Activated naive CD4-positive, alpha-beta T cell treated with anti-CD3 and anti-CD28 coated beads, Interleukin-2, amount 50 U/mL, for 72 hours (primary cell): ENCODE measurements at regions not wholly inside any gene's neighbourhood (a gene's known extent, or its start where the extent isn't known, plus 50 kb on each side); places are given as distances from the start of the nearest gene placed in this dataset.
"Not testable (repeated sequence)": the region's sequence is repeated elsewhere in the genome, so short reads cannot be mapped to it uniquely, and the experiment has no call there.

Experiments used
- ATAC-seq, 2 donors: fragments of 150-1000 bp; cut with Tn5 transposase; 2 replicates each; pipeline ENCODE4 v1.10.0; 2021; ENCODE audit warnings: mild to moderate bottlenecking in 2 of 2, moderate library complexity in 2 of 2
- DNase-seq, 2 donors: peaks; one replicate each; pipeline ENCODE4 v3.0.0; 2021 to 2022; ENCODE audit warnings: low spot score in 2 of 2
- H3K27ac Mint-ChIP-seq, 2 donors: one replicate each; pipeline ENCODE4 v1.8.0; 2022; ENCODE audit warnings: mild to moderate bottlenecking in 2 of 2, mixed read lengths in 2 of 2
- H3K36me3 Mint-ChIP-seq, 2 donors: one replicate each; pipeline ENCODE4 v1.8.0; 2022; ENCODE audit warnings: mixed read lengths in 2 of 2
- H3K9me3 Mint-ChIP-seq, 2 donors: one replicate each; pipeline ENCODE4 v1.8.0; 2022; ENCODE audit warnings: mixed read lengths in 2 of 2

DNA sequence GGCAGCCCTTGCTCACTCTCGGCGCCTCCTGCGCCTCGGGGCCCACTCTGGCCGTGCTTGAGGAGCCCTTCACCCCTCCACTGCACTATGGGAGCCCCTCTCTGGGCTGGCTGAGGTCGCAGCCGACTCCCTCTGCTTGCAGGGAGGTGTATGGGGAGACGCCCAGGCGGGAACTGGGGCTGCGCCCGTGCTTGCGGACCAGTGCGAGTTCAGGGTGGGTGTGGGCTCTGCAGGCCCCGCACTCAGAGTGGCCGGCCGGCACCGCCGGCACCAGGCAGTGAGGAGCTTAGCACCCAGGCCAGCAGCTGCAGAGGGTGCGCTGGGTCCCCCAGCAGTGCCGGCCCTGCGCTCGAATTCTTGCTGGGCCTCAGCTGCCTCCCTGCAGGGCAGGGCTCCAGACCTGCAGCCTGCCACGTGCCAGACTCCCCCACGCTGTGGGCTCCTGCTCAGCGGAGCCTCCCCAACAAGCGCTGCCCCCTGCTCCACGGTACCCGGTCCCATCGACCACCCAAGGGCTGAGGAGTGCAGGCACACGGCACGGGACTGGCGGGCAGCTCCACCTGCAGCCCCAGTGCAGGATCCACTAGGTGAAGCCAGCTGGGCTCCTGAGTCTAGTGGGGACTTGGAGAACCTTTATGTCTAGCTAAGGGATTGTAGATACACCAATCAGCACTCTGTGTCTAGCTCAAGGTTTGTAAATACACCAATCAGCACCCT lies 54.0 kb upstream of the WWC2 start:
- H3K27ac Mint-ChIP-seq, DNase-seq, ATAC-seq, H3K9me3 Mint-ChIP-seq, H3K36me3 Mint-ChIP-seq: not testable (repeated sequence)

DNA sequence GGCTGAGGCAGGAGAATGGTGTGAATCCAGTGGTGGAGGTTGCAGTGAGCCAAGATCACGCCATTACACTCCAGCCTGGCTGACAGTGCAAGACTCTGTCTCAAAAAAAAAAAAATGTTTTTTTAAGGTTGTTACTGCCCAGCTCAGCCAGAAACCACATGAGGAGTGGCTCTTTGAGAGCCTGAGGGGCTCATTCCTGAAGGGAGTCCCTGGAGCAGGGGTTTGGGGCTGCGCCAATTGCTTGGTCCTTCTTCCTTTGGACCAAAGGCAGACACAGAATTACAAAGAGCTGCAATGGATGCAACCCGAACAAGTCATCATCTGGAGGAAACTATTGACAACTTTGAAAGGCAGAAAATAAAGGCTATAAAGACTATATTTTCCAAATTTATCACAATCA lies 60.6 kb upstream of the WWC2 start:
- DNase-seq: no peak
- Mint-ChIP-seq H3K27ac (no peak overlapping the region), H3K36me3 (no peaks in the 10 kb centered on the region), H3K9me3 (peaks cover 0 to 5% of the 10 kb centered on the region in 2 donors)
- no peak for ATAC-seq

DNA sequence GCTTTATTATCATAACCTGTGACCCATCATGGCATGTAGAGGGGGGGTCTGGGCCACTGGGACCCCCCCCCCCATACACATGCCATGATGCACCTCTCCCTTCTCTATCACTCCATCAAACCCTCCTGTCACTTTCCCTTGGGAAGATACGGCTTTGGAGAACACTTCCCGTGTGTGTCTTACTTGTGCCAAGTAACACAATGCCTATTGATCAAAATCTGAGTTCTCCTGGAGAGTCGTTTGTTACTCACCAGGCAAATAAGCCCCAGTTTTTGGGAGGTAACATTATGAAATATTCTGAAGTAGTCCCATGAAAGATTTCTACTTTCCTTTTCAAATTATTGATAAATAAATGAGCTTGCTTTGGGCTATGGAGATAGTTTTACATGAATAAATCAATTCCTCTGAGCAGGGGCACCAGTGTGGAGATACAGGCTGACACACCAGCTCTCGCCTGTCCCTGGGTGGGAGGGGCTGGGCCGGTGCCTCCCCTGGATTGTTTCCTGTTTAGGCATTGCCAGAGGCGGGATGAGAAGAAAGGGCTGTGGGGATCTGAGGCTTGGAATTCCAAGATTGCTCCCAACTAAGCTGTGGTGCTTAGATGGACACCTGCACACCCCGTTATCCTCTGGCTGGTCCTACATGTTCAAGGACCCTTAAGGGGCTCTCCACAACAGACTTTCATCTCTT lies 63.2 kb upstream of the WWC2 start:
- Mint-ChIP-seq H3K27ac (no peak overlapping the region), H3K36me3 (no peaks in the 10 kb centered on the region), H3K9me3 (no peaks in the 10 kb centered on the region)
- ATAC-seq (no peak), DNase-seq (no peak)

DNA sequence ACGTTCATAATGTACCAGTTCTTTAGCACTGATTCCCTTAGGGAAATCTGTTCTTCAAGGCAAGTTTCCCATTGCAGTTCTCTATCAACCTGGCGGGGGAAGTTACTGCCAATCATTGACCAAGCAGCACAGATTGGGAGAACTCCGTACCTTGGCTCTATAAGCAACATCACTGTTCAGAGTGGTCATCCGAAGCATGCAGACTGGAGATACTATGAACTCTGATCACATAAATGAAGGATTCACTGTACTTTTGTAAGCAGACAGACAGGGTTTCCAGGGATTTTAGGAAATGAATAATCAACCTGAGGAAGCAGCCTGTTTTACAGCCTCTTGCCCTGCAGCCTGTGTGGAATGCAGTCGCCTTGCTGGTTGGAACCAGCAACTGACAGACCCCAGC lies 63.8 kb upstream of the WWC2 start:
- ATAC-seq (no peak), DNase-seq (no peak)
- no peaks in the 10 kb centered on the region for H3K9me3 Mint-ChIP-seq
- no peaks in the 10 kb centered on the region for H3K36me3 Mint-ChIP-seq
- no peak overlapping the region for H3K27ac Mint-ChIP-seq

DNA sequence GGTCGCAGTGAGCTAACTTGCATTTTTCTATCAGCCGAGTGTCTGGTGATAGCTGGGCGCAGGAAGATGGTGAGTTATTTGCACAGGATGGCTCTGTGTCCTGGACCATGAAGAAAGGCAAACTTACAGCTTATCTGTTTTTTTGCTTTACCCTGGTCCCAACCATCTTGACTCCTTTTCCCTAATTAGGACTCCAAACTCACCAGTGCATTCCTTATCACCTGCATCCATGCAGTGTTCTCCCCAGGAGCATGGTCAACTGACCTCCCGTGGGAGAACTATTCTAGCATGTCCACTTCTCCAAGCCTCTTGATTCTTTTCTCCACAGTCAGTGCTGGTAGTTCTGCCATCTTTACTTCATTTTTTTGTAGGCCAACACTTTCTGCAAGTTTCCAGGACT lies 68.2 kb upstream of the WWC2 start:
- ATAC-seq: no peak
- no peaks in the 10 kb centered on the region for H3K9me3 Mint-ChIP-seq
- H3K27ac Mint-ChIP-seq: no peak overlapping the region
- H3K36me3 Mint-ChIP-seq: no peaks in the 10 kb centered on the region
- no peak for DNase-seq

DNA sequence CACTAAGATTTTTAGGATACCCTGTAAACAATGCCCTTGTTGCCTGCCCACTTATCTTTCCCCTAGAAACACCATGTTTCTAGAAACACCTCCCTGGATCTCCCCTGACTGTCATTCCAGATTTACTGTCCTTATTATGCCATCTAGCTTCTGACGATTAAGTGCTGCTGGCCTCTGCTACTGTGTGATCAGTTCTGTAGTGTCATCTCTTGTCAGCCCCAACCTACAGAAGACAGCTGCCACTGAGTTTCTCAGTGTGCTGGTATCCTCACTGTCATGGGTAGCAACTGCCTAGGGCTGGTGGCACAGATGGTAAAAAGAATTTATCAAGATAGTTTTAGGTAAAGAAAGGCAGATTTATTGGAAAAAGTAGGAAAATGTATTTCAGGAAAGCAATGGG lies 68.7 kb upstream of the WWC2 start:
- ATAC-seq (no peak), DNase-seq (no peak)
- no peak overlapping the region for H3K27ac Mint-ChIP-seq
- no peaks in the 10 kb centered on the region for H3K9me3 Mint-ChIP-seq
- H3K36me3 Mint-ChIP-seq: no peaks in the 10 kb centered on the region

DNA sequence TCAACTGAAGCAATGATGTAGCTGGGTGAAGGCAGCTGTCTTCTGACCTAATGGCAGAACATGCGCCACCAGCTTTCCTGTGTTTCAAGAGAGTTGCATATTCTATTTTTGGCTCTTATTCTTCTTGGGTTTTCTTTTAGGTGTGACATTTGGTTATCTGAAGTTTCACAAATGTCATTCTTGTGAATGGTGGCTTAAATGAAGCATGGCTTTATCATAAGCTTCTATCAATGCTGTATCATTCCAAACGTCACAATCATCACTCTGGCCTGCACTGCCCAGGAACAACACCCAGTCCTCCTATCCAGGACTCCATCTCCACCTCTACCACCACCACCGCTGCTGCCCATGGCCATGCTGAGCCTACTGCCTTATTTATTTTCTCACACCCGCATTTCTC lies 69.7 kb upstream of the WWC2 start:
- DNase-seq (no peak), ATAC-seq (no peak)
- Mint-ChIP-seq H3K9me3 (no peaks in the 10 kb centered on the region), H3K36me3 (no peaks in the 10 kb centered on the region), H3K27ac (no peak overlapping the region)

DNA sequence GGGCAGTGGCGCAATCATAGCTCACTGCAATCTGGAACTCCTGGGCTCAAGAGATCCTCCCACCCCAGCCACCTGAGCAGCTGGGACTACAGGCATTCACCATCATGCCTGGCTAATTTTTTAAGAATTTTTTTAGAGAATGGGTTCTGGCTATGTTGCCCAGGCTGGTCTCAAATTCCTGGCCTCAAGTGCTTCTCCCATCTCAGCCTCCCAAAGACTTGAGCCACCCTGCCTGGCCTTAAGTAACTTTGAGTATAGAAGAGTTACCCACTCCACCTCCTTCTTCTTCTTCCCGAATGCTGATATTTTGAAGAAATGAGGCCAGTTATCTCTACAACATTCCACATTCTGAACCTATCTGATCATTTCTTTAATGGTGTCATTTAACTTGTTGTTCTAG lies 72.4 kb upstream of the WWC2 start:
- DNase-seq (no peak), ATAC-seq (no peak)
- no peaks in the 10 kb centered on the region for H3K9me3 Mint-ChIP-seq
- H3K36me3 Mint-ChIP-seq: no peaks in the 10 kb centered on the region
- no peak overlapping the region for H3K27ac Mint-ChIP-seq

DNA sequence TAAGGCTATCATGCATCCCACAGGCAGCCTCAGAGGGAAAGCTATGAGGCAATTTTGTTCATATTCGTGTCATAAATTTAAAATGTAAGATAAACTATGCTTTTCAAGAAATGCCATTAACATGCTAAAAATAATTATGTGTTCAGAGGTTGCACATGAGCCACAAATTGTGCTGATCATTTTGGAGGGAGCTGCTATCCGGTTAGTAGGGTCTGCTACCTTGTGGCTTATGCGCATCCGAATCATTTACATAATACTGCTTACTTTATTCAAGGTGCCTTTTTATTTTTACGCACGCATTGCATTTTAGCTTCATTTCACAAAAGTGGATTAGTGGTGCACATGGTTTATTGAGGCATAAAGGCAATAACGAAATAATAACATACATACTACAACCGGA lies 76.4 kb upstream of the WWC2 start:
- DNase-seq: no peak
- Mint-ChIP-seq H3K27ac (no peak overlapping the region), H3K36me3 (peaks cover 0 to 4% of the 10 kb centered on the region in 2 donors), H3K9me3 (no peaks in the 10 kb centered on the region)
- ATAC-seq: no peak

DNA sequence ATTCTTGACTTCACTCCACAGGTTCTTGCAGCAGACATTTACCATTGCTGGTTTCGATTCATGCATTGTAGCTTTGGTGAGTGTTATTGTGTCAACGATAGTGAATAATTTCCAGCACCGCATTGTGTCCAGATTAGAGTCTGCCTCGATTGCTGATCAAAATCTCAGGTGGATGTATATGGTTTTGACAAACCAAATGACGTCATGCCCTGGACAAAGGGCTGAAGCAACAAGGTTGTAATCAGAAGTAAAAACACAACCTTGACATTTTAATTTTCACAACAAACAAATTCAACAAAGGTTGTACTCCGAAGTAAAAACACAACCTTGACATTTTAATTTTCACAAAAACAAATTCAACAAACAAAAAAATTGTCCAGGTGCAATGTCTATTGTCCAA lies 81.1 kb upstream of the WWC2 start:
- Mint-ChIP-seq H3K9me3 (no peaks in the 10 kb centered on the region), H3K36me3 (peaks cover 0 to 4% of the 10 kb centered on the region in 2 donors), H3K27ac (no peak overlapping the region)
- ATAC-seq (no peak), DNase-seq (no peak)

DNA sequence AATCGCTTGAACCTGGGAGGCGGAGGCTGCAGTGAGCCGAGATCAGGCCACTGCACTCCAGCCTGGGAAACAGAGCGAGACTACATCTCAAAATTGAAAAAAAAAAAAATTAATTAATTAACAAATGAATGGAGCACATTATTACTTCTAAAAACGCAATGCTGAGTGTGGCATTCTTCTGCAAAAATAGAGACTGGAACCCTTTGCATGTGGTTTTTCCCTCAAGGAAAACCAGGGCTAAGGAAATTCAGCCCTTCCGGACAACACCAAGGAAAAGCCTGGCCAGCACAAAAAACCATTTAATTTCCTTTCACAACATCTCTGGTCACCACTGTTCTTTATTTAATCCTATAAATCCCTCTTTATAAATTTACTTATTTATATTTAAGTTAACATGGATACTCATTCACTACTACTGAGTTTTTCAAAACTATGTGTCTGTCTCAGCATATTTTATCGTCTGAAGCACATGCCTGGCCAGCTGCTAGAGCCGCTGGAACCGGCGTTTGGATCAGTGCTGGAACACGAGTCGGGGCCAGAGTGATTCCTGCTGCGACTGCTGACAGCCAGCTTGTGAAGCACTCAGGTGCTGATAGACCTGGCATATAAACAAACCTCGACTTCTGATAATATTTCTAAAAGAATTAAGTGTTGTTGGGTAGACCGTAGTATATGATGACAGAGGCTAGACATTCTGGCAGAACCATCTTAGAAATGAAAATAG lies 84.5 kb upstream of the WWC2 start:
- H3K27ac Mint-ChIP-seq: no peak overlapping the region
- DNase-seq (no peak), ATAC-seq (no peak)
- H3K36me3 Mint-ChIP-seq: peaks cover 0 to 4% of the 10 kb centered on the region in 2 donors
- no peaks in the 10 kb centered on the region for H3K9me3 Mint-ChIP-seq

DNA sequence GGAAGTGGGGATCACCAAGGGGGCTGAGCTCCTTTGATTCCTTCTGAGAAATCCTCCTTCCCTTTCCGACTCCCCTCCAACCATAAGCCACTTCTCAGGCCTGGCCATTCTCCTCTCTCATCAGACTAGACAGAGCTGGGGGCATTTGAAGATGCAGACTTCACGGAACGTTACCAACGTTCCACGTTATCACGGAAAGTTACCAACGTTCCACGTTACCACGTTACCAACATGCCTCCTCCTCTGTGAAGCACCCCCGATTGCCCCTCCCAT lies 85.4 kb upstream of the WWC2 start:
- Mint-ChIP-seq H3K36me3 (peaks cover 0 to under 1% of the 10 kb centered on the region in 2 donors), H3K27ac (no peak overlapping the region), H3K9me3 (no peaks in the 10 kb centered on the region)
- no peak for ATAC-seq
- DNase-seq: no peak

DNA sequence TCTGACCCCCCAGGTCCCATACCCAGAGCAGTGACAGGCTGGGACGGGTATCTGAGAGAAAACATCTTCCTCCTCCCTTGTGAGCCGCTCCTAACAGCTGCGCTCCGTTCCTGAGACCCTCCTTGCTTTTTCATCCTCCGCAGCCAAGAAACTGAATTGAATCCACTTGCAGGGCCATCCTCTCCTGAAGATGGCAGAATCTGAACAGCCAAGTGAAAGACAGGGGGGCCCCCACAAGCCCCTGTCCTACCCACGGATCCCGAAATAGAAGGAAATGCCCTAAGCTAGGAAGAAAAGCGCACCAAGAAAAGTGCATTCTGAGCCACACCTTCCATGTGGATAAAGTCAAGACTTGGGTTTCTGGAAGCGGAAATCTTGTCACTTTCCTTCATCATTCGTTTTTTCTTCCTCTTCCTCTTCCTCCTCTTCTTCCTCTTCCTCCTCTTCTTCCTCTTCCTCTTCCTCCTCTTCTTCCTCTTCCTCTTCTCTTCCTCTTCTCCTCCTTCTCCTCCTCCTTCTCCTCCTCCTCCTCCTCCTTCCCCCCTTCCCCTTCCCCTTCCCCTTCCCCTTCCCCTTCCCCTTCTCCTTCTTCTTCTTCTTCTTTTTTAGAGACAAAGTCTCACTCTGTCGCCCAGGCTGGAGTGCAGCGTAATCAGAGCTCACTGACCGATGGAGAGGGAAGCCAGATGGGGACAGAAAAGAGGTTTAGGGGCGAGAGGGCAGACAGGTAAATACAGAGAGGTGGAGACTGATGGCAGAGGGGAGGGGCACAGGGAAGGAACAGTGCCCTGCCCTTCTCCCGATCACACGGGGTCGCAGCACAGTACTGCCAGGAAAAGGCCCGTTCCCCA lies 86.0 kb upstream of the WWC2 start:
- Mint-ChIP-seq H3K9me3 (no peaks in the 10 kb centered on the region), H3K36me3 (no peaks in the 10 kb centered on the region), H3K27ac (no peak overlapping the region)
- ATAC-seq (no peak), DNase-seq (no peak)

DNA sequence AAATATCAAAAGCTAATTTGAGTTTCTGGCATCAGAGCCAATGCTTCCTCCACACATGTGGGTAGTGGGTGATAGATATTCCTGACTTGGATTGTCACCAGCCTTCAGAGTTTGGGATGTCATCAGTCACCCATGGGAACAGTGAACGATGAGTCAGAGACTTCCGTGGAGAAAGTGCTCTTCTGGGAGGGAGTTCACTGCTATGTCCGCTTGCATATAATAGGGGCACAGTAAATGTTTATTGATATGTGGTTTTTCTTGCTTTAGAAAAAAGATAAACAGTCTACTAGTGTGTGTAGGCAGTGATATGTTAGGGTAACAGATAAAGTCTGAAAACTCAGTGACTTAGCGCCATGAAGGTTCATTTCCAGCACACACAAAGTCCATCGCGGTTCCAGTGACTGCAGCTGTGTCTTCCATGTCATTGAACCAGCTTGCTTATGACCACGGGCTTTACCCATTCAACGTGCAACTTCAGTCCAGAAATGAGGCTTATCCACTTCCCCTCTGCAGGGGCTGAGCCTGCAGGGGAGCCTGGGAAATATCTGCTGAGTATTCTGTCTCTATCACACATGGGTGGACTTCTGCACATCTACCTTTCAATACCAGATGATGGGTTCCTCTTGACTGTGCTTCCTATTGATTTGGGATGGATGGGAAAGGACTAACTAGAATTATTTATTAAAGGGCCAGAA lies 87.7 kb upstream of the WWC2 start:
- DNase-seq: no peak

DNA sequence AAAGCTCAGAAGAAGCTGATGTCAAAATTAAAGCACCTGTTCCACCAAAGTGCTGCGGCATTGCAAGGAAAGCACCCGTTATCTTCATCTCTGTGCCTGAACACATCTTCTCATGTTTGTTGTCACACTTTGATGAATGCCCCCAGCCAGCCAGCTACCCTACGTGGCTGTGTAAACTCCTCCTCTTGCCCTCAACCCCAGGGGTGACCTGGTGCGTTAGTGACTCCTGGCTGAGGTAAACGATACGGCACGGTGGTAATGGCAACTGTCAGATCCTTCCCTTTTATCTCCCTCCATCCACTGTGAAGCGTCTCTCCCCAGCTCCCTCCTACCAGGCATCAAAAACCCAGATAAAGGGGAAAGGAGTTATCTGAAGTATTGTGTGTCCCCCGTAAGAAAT lies 90.6 kb upstream of the WWC2 start:
- H3K36me3 Mint-ChIP-seq: peaks cover 0 to 10% of the 10 kb centered on the region in 2 donors
- no peak overlapping the region for H3K27ac Mint-ChIP-seq
- peaks cover 7 to 9% of the 10 kb centered on the region in 2 donors for H3K9me3 Mint-ChIP-seq
- DNase-seq: no peak
- no peak for ATAC-seq

More for the DNA sequence above, 87.7 kb upstream of the WWC2 start:
- H3K27ac Mint-ChIP-seq: no peak overlapping the region
- no peaks in the 10 kb centered on the region for H3K36me3 Mint-ChIP-seq
- H3K9me3 Mint-ChIP-seq: no peaks in the 10 kb centered on the region
- ATAC-seq: no peak

DNA sequence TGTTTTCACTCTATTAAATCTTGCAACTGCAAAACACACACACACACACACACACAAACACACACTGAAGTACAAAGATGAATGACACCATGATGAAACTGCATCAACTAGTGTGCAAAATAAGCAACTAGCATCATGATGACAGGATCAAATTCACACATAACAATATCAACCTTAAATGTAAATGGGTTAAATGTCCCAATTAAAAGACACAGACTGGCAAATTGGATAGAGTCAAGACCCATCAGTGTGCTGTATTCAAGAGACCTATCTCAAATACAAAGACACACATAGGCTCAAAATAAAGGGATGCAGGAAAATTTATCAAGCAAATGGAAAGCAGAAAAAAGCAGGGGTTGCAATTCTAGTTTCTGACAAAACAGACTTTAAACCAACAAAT lies 87.2 kb upstream of the DCTD start:
- DNase-seq, H3K36me3 Mint-ChIP-seq, H3K9me3 Mint-ChIP-seq, H3K27ac Mint-ChIP-seq, ATAC-seq: not testable (repeated sequence)
